GM12878 (cell line): ENCODE measurements at regions not wholly inside any gene's neighbourhood (a gene's known extent, or its start where the extent isn't known, plus 50 kb on each side); places are given as distances from the start of the nearest gene placed in this dataset.

Experiments
- CEBPB ChIP-seq, 2 experiments: fragments of 150-350 bp in 1 of 2; IDR thresholded peaks; 2 replicates each; pipeline ENCODE4 v1.6.1; 2012 to 2014; ENCODE audit warnings: low read depth in 2 of 2, low read length in 2 of 2, borderline replicate concordance in 1 of 2, inconsistent platforms in 1 of 2
- HDAC6 ChIP-seq: fragments of 200-600 bp; sonication (generic); IDR thresholded peaks from one replicate; pipeline ENCODE4 v1.8.0; 2017; ENCODE audit warnings: antibody characterized with exemption; ENCODE audit not compliant: unreplicated experiment
- IRF3 ChIP-seq: fragments of 450-650 bp; IDR thresholded peaks from 2 replicates; pipeline ENCODE4 v1.6.1; 2014; ENCODE audit warnings: mild to moderate bottlenecking
- POLR2A ChIP-seq: IDR thresholded peaks from 2 replicates; pipeline ENCODE4 v1.6.1; 2011; ENCODE audit warnings: low read depth, mild to moderate bottlenecking, low read length
- RAD21 ChIP-seq: IDR thresholded peaks from 2 replicates; pipeline ENCODE4 v1.6.1; 2011; ENCODE audit warnings: mild to moderate bottlenecking, low read depth, low read length, moderate library complexity; ENCODE audit not compliant: insufficient read depth
- RCOR1 ChIP-seq: conservative IDR thresholded peaks from 2 replicates; pipeline ENCODE4 v1.6.1; 2012; ENCODE audit warnings: low read depth, low read length, improper control_type of control experiment
- REST ChIP-seq: IDR thresholded peaks from 2 replicates; pipeline ENCODE4 v1.6.1; 2012; ENCODE audit warnings: mild to moderate bottlenecking, low read depth, low read length
- TF ChIP-seq, protein P1 (sequence below), 3 experiments: IDR thresholded peaks in 2 of 3; conservative IDR thresholded peaks in 1 of 3; 2 replicates each; pipeline ENCODE4 v1.5.1; 2011; ENCODE audit warnings: low read depth in 3 of 3, low read length in 3 of 3, mild to moderate bottlenecking in 3 of 3, control low read depth in 2 of 3, moderate library complexity in 2 of 3, inconsistent platforms in 1 of 3, mixed read lengths in 1 of 3; ENCODE audit not compliant: control insufficient read depth in 2 of 3, insufficient read depth in 1 of 3; ENCODE audit errors: extremely low read depth in 1 of 3

GRCh38 chr10:123529146-123529760 is 136.9 kb upstream of the GPR26 start:
- TF ChIP-seq POLR2A, result no peak
- TF ChIP-seq, protein P1, sequence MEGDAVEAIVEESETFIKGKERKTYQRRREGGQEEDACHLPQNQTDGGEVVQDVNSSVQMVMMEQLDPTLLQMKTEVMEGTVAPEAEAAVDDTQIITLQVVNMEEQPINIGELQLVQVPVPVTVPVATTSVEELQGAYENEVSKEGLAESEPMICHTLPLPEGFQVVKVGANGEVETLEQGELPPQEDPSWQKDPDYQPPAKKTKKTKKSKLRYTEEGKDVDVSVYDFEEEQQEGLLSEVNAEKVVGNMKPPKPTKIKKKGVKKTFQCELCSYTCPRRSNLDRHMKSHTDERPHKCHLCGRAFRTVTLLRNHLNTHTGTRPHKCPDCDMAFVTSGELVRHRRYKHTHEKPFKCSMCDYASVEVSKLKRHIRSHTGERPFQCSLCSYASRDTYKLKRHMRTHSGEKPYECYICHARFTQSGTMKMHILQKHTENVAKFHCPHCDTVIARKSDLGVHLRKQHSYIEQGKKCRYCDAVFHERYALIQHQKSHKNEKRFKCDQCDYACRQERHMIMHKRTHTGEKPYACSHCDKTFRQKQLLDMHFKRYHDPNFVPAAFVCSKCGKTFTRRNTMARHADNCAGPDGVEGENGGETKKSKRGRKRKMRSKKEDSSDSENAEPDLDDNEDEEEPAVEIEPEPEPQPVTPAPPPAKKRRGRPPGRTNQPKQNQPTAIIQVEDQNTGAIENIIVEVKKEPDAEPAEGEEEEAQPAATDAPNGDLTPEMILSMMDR (IDR thresholded peaks at IDR 0.05 in 2 of 3, conservative IDR thresholded peaks at IDR 0.05 in 1 of 3; ENCODE audit: control insufficient read depth in 2 of 3, extremely low read depth in 1 of 3, insufficient read depth in 1 of 3, low read depth in 3 of 3, low read length in 3 of 3), result no peak
- no peak for TF ChIP-seq HDAC6
- no peak for TF ChIP-seq CEBPB (IDR thresholded peaks at IDR 0.05; ENCODE audit: borderline replicate concordance in 1 of 2, low read depth in 2 of 2, low read length in 2 of 2)
- TF ChIP-seq RCOR1, result no peak
- TF ChIP-seq IRF3, result no peak
- no peak for TF ChIP-seq RAD21
- no peak for TF ChIP-seq REST
